HG03159 (cell line): ENCODE measurements at regions not wholly inside any gene's neighbourhood (a gene's known extent, or its start where the extent isn't known, plus 50 kb on each side); places are given as distances from the start of the nearest gene placed in this dataset.
"Not testable (repeated sequence)": the region's sequence is repeated elsewhere in the genome, so short reads cannot be mapped to it uniquely, and the experiment has no call there.

ENCODE experiments used
- ATAC-seq: cut with Tn5 transposase; IDR thresholded peaks from one replicate; pipeline ENCODE4 v1.9.1; 2021; ENCODE audit warnings: mild to moderate bottlenecking, moderate library complexity; ENCODE audit not compliant: unreplicated experiment

GRCh38 chr5:91494447-91494996, 111.4 kb upstream of the ARRDC3 start:
- no peak for ATAC-seq

- ATAC-seq = no peak
These were observed 110.0 kb upstream of the ARRDC3 start for GRCh38 chr5:91493086-91493485.

GRCh38 chr5:91491229-91491628, 108.1 kb upstream of the ARRDC3 start:
- ATAC-seq = no peak

GRCh38 chr5:91490316-91490715, 107.2 kb upstream of the ARRDC3 start:
- ATAC-seq = no peak

- ATAC-seq = no peak
These were observed 104.3 kb upstream of the ARRDC3 start for GRCh38 chr5:91487420-91487819.

GRCh38 chr5:91486638-91487037, 103.5 kb upstream of the ARRDC3 start:
- ATAC-seq = no peak

GRCh38 chr5:91484662-91485061, 101.5 kb upstream of the ARRDC3 start:
- no peak for ATAC-seq

GRCh38 chr5:91479376-91479775, 96.3 kb upstream of the ARRDC3 start:
- ATAC-seq = not testable (repeated sequence)

- ATAC-seq = no peak
These were observed 95.0 kb upstream of the ARRDC3 start for GRCh38 chr5:91478096-91478495.

- no peak for ATAC-seq
These were observed 94.3 kb upstream of the ARRDC3 start for GRCh38 chr5:91477408-91477807.

GRCh38 chr5:91474201-91474600, 91.1 kb upstream of the ARRDC3 start:
- ATAC-seq = no peak

GRCh38 chr5:91472631-91473030, 89.5 kb upstream of the ARRDC3 start:
- ATAC-seq = no peak

- no peak for ATAC-seq
These were observed 86.5 kb upstream of the ARRDC3 start for GRCh38 chr5:91469517-91470165.

GRCh38 chr5:91468651-91469422, 85.7 kb upstream of the ARRDC3 start:
- no peak for ATAC-seq

GRCh38 chr5:91464886-91465646, 81.9 kb upstream of the ARRDC3 start:
- no peak for ATAC-seq

- ATAC-seq = no peak
These were observed 74.6 kb upstream of the ARRDC3 start for GRCh38 chr5:91457681-91458058.

- no peak for ATAC-seq
These were observed 74.0 kb upstream of the ARRDC3 start for GRCh38 chr5:91456928-91457680.

- no peak for ATAC-seq
These were observed 66.0 kb upstream of the ARRDC3 start for GRCh38 chr5:91449083-91449482.

GRCh38 chr5:91448079-91448478, 65.0 kb upstream of the ARRDC3 start:
- ATAC-seq = not testable (repeated sequence)

GRCh38 chr5:91446880-91447279, 63.8 kb upstream of the ARRDC3 start:
- ATAC-seq = not testable (repeated sequence)
